Activated naive CD8-positive, alpha-beta T cell treated with anti-CD3 and anti-CD28 coated beads, Interleukin-2, amount 50 U/mL, for 24 hours (primary cell): ENCODE measurements at regions not wholly inside any gene's neighbourhood (a gene's known extent, or its start where the extent isn't known, plus 50 kb on each side); places are given as distances from the start of the nearest gene placed in this dataset.
"Not testable (repeated sequence)": the region's sequence is repeated elsewhere in the genome, so short reads cannot be mapped to it uniquely, and the experiment has no call there.

Experiments
- ATAC-seq: fragments of 150-1000 bp; cut with Tn5 transposase; one replicate; pipeline ENCODE4 v1.10.0; 2021
- DNase-seq: peaks from one replicate; pipeline ENCODE4 v3.0.0; 2021
- H3K27ac Mint-ChIP-seq: one replicate; pipeline ENCODE4 v1.8.0; 2021; ENCODE audit warnings: mild to moderate bottlenecking, mixed read lengths
- H3K27me3 Mint-ChIP-seq: one replicate; pipeline ENCODE4 v1.8.0; 2021; ENCODE audit warnings: mixed read lengths
- H3K36me3 Mint-ChIP-seq: one replicate; pipeline ENCODE4 v1.8.0; 2021; ENCODE audit warnings: low read depth, mixed read lengths
- H3K4me1 Mint-ChIP-seq: one replicate; pipeline ENCODE4 v1.8.0; 2021; ENCODE audit warnings: mixed read lengths
- H3K4me3 Mint-ChIP-seq: one replicate; pipeline ENCODE4 v1.8.0; 2021; ENCODE audit warnings: mild to moderate bottlenecking, moderate library complexity, mixed read lengths
- H3K9me3 Mint-ChIP-seq: one replicate; pipeline ENCODE4 v1.8.0; 2021; ENCODE audit warnings: mixed read lengths

DNA sequence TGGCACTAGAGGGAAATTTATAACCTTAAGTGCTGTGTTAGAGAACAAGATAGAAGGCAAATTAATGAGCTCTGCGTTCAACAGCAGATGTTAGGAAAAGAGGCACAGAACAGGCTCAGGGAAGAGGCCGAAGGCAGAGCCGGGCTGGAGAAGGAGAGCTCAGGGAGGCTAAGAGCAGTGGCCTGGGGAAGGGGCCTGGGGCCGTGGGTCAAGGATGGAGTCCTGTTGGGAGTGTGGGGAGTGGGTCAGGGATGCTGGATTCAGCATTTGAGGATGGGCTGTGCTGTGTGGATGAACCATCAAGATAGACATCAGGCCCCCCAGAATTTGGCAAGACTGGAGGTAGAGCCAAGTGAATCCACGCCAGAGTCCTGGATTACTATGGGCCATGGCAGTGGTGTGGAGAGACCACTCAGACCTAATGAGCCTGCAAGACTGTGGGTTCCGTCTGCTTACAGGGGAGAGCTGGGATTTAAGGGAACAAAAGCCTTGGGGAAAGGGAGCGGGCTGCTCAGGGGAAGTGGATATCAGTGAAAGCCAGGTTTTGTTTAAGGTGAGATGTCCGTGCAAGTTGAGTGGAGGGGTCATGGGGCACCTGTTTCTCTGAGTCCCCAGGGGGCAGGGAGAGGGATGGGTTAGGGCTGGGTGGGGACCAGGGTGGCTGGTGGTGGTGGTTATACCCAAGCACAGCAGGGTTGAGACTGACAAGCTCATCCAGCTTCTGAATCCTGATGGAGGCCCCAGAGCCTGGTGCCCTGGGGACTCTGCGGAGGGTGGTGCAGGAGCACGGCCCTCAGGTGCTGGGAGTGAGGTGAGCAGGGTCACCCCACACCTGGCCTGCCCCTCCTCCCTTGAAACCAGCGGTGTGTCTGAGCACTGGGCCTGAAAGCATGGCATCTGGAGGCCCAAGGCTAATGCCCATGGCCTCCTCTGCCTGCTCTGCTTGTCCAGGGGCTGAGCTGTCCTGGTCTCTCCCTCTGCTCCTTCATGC, 101.7 kb downstream of the BMS1 start:
- no peaks in the 10 kb centered on the region for H3K27me3 Mint-ChIP-seq
- no peaks in the 10 kb centered on the region for H3K4me1 Mint-ChIP-seq
- ATAC-seq (no peak), DNase-seq (no peak)
- no peak overlapping the region for H3K27ac Mint-ChIP-seq
- no peak overlapping the region for H3K4me3 Mint-ChIP-seq
- H3K36me3 Mint-ChIP-seq: no peaks in the 10 kb centered on the region
- H3K9me3 Mint-ChIP-seq: peaks cover 20% of the 10 kb centered on the region

DNA sequence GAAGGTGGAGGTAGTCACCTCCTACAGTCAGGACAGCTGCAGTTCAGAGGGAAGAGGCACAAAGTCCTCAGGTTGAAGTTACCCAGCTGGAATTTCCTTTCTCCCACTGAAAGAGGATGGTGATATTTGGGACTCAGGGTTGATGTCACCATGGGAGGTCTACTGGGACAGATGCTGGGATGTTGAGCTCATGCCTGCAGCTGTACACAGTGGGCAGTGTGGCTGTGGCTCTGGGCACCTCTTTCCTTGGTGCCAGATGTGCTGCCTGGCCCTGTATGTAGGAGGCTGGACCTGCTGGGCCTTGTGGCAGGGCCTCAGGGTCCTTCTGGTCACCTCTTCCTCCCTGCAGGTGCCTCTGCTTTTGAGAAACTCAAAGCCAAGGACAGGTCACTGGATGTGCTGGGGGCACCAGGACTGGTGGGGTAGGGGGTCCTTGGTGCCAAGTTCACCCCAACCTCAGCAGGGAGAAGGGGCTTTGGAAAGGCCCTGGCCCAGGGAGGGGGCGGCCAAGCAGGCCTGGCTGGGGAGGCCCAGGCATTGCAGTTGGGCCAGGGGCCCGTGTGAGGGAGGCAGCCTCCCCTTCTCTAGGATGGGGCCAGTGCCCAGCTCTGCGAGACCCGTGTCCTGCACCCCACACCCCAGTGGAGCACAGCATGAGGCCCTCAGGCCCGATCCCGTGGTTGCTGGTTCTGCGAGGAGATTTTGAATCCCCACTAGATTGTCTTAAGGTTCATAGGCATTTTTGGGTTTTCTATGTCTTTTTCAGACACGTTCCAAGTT, 103.1 kb downstream of the BMS1 start:
- H3K27me3 Mint-ChIP-seq: no peaks in the 10 kb centered on the region
- no peaks in the 10 kb centered on the region for H3K36me3 Mint-ChIP-seq
- no peak overlapping the region for H3K27ac Mint-ChIP-seq
- DNase-seq (no peak), ATAC-seq (no peak)
- H3K9me3 Mint-ChIP-seq: peaks cover 20% of the 10 kb centered on the region
- H3K4me3 Mint-ChIP-seq: no peak overlapping the region
- H3K4me1 Mint-ChIP-seq: no peaks in the 10 kb centered on the region

DNA sequence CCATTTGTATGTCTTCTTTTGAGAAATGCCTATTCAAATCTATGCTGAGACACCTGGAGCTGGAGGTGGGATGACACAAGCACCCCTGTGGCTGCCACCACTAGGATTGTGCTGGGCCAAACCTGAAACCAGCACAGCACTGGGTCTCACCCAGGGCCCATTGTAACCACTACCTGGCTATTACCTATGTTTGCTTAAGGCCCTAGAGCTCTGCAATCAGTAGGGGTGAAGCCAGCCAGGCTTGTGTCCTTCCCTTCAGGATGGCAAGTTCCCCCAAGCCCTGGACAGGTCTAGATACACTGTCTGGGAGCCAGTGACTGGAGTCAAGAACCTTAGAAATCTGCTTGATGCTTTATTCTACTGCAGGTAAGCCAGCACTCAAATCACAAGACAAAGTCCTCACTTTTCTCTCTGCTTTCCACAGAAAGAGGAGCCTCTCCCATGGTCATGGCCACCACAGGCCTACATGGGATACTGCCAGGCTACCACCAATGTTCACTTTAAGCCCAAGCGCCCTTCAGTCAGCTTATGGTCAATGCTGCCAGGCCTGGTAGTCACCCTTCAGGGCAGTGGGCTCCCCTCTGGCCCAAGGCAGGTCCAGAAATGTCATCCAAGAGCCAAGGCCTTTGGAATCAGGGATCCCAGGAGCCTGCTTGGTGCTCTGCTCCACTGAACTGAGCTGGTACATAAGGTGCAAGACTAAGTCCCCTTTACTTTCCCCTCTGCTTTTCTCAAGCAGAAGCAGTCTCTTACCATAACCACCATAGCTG, 105.3 kb downstream of the BMS1 start:
- Mint-ChIP-seq H3K4me3 (no peak overlapping the region), H3K4me1 (no peaks in the 10 kb centered on the region), H3K9me3 (peaks cover 4% of the 10 kb centered on the region)

DNA sequence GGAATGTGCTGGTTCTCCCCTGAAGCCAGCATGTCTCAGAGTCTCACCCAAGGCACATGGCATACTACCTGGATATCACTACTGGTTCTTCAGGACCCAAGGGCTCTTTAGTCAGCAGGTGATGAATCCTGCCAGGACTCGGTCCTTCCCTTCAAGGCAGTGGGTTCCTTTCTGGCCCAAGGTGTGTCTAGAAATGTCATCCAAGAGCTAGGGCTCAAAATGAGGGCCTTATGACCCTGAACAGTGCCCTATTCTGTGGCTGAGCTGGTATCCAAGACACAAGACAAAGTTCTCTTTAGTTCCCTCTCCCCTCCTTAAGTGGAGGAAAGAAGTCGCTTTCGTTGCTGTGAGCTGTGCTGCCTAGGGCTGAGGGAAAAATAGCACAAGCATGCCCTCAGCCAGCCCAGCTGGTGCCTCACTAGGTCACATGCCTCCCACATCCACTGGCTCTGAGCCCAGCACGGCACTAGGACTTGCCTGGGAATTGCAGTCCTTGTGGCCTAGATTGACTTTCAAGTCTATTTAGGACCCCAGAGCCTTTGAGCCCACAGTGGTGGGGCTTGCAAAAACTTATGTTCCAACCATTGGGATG, 106.0 kb downstream of the BMS1 start:
- no peak overlapping the region for H3K4me3 Mint-ChIP-seq
- no peak overlapping the region for H3K27ac Mint-ChIP-seq
- DNase-seq (no peak), ATAC-seq (no peak)
- H3K9me3 Mint-ChIP-seq: peaks cover 4% of the 10 kb centered on the region
- H3K27me3 Mint-ChIP-seq: peaks cover 3% of the 10 kb centered on the region
- H3K4me1 Mint-ChIP-seq: no peaks in the 10 kb centered on the region
- no peaks in the 10 kb centered on the region for H3K36me3 Mint-ChIP-seq

More for the DNA sequence above, 105.3 kb downstream of the BMS1 start:
- no peak for DNase-seq
- Mint-ChIP-seq H3K27ac (no peak overlapping the region), H3K36me3 (no peaks in the 10 kb centered on the region), H3K27me3 (peaks cover 3% of the 10 kb centered on the region)
- ATAC-seq: no peak

DNA sequence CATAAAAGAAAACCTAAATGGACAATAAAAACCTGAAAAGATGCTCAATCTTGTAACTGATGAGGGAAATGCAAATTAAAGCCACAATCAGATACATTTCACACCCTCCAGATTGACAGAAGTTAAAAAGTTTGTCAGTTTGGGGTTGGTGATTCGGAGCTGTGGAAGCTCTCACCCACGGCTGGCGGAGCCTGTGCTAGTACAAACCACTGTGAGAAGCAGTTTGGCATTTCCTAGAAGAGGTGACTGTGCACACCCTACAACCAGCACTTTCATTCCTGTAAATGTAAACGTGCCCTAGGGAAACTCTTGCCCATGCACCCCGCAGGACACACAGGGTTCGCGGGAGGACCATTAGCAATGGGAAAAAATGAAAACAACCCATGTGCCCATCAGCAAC, 114.1 kb downstream of the BMS1 start:
- Mint-ChIP-seq H3K36me3 (peaks cover 6% of the 10 kb centered on the region), H3K4me3 (no peak overlapping the region), H3K4me1 (peaks cover 5% of the 10 kb centered on the region), H3K9me3 (peaks cover 11% of the 10 kb centered on the region), H3K27ac (no peak overlapping the region), H3K27me3 (peaks cover 36% of the 10 kb centered on the region)
- DNase-seq (no peak), ATAC-seq (peak; percentile 72)

DNA sequence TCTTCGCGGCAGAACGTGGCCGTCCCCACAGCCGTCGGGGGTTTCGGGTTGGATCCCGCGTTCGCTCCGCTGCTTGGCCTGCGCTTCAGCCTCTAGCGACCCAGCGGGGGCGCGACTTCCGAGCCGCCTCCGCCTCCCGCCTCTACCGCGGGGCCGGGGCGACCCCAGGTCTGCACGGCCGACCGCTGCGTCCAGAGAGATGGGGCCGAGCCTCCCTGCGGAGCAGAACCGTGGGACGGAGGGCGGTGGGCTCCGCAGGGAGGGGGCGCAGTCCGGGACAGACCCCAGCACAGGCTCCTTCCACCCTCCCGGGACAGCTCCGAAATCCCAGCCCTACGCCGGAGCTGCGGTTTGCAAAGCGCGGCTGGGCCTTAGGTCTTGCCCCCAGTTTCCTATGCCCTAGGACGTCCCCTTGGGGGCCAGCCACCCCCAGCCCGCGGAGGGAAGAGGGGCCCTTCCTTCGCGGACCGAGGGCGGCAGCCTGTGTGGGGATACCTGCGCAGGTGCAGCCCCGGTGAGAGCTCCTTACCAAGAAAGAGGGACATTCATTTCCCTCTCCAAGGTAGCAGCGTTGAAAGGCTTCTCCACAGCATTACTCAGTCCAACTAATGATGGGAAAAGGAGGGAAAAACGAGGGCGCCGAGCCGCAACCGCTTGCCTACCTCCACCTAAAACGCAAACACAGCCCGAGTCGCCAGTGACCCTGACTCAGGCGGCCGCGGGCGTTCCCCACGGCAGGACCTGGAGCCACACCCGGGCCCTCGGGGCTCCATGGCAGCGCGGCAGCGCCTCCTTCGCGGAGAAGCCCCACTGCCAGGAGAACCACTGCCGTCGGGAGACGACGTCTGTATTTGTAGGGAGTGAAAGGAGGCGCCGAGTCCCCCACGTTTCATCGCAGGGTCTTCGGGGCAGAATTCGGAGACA, 115.7 kb downstream of the BMS1 start:
- ATAC-seq: no peak
- no peak overlapping the region for H3K4me3 Mint-ChIP-seq

DNA sequence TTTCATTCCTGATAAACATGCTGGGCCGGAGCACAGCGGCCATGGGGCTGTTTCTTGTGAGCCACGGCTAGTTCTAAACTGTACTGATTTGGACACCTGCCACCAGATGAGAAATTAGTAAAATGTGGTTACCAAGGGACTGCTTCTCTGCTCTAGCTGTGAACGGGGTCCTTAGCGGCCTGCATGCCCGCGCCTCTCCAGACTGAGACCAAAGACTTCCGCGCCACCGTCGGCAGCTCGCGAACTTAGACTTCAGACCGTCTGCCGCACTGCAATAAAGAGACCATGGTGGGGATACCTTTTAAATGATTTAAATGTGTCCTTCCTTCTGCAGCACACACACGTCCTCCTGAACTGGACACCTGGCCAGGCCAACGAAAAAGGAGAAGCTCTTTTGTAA, 116.4 kb downstream of the BMS1 start:
- Mint-ChIP-seq H3K9me3 (peaks cover 11% of the 10 kb centered on the region), H3K4me3 (no peak overlapping the region)
- DNase-seq: no peak

More for the DNA sequence above, 115.7 kb downstream of the BMS1 start:
- Mint-ChIP-seq H3K36me3 (peaks cover 6% of the 10 kb centered on the region), H3K27me3 (peaks cover 41% of the 10 kb centered on the region), H3K4me1 (peaks cover 5% of the 10 kb centered on the region), H3K27ac (no peak overlapping the region), H3K9me3 (peaks cover 11% of the 10 kb centered on the region)
- DNase-seq: no peak

DNA sequence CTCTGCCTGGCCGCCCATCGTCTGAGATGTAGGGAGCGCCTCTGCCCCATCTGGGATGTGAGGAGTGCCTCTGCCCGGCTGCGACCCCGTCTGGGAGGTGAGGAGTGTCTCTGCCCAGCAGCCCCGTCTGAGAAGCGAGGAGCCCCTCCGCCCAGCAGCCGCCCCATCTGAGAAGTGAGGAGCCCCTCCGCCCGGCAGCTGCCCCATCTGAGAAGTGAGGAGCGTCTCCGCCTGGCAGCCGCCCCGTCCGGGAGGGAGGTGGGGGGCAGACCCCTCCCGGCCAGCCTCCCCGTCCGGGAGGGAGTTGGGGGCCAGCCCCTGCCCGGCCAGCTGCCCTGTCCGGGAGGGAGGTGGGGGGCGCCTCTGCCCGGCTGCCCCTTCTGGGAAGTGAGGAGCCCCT, 117.8 kb downstream of the BMS1 start:
- H3K9me3 Mint-ChIP-seq: peaks cover 11% of the 10 kb centered on the region
- H3K4me3 Mint-ChIP-seq, H3K4me1 Mint-ChIP-seq, DNase-seq, H3K36me3 Mint-ChIP-seq, ATAC-seq, H3K27ac Mint-ChIP-seq: not testable (repeated sequence)
- H3K27me3 Mint-ChIP-seq: peaks cover 35% of the 10 kb centered on the region

More for the DNA sequence above, 116.4 kb downstream of the BMS1 start:
- H3K27ac Mint-ChIP-seq: no peak overlapping the region
- peaks cover 6% of the 10 kb centered on the region for H3K36me3 Mint-ChIP-seq
- peaks cover 41% of the 10 kb centered on the region for H3K27me3 Mint-ChIP-seq
- H3K4me1 Mint-ChIP-seq: peaks cover 5% of the 10 kb centered on the region
- ATAC-seq: no peak

DNA sequence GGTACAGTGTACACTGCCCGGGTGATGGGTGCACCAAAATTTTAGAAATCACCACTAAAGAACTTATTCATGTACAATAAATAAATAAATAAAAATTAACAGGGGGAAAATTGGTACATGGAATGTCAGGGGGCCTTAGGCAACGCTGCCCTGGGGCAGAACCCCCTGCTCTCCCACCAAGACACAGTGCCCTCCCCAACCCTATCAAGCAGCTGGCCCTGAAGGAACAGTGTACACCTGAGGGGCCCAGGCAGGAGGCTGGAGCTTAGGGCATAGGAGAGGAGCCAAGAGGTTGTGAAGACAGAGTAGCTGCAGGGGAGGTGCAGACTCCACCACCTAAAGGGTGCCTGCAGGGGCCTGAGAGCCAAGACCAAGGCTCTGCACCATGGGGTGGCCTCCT, 128.8 kb downstream of the BMS1 start:
- Mint-ChIP-seq H3K27me3 (no peaks in the 10 kb centered on the region), H3K9me3 (peaks cover 28% of the 10 kb centered on the region), H3K4me3 (no peak overlapping the region), H3K27ac (no peak overlapping the region), H3K36me3 (no peaks in the 10 kb centered on the region), H3K4me1 (no peaks in the 10 kb centered on the region)
- no peak for ATAC-seq
- no peak for DNase-seq

DNA sequence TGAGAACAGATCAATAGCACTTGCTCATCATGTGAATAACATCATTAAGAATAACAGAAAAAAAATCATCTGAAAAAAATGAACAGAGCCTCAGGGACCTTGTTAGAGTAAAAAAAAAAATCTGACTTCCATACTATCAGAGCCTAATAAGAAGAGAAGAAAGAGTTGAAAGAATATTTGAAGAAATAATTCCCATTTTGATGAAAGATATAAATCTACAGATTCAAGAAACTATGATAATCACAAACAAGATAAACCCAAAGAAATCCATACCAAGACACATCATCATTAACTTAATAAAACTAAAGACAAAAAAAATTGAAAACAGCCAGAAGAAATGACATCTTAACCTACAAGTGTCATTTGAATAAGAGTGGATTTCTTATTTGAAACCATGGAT, 134.4 kb downstream of the BMS1 start:
- DNase-seq: no peak
- Mint-ChIP-seq H3K27ac (no peak overlapping the region), H3K27me3 (no peaks in the 10 kb centered on the region), H3K9me3 (peaks cover 36% of the 10 kb centered on the region), H3K4me1 (no peaks in the 10 kb centered on the region), H3K36me3 (no peaks in the 10 kb centered on the region), H3K4me3 (no peak overlapping the region)
- no peak for ATAC-seq

DNA sequence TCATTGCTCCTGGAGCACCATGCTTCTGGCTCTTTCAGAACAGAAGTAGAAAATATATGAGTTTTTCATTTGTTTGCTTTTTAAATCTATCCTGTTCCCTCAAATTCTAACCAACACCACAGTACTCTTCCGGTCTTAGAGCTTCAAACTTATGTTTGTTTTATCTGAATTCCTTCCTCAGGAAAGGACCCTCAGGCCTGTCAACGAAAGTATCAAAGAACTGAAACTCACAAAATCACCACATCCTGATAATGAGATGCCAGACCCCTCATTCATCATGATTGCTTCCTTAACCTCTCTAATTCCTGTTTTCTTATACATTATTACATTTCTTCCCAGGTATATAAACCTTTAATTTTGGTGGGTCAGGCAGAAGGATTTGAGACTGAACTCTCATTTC, 135.2 kb downstream of the BMS1 start:
- Mint-ChIP-seq H3K9me3 (peaks cover 36% of the 10 kb centered on the region), H3K27me3 (no peaks in the 10 kb centered on the region), H3K4me1 (no peaks in the 10 kb centered on the region), H3K36me3 (no peaks in the 10 kb centered on the region), H3K4me3 (no peak overlapping the region), H3K27ac (no peak overlapping the region)
- DNase-seq (no peak), ATAC-seq (no peak)

DNA sequence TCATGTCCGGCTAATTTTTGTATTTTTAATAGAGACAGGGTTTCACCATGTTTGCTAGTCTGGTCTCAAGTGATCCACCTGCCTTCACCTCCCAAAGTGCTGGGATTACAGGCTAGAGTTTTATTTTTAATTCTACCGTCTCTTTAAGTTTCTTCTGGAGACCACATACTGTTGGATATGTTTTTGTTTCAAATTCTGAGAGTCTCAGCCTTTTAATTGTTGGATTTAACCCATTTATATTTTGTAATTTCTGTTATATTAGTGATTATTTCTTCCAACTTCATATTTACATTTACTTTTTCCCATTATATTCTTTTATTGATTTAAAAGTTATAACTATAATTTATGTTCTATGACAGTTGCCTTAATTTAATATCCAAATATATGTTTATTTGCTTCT, 139.4 kb downstream of the BMS1 start:
- H3K36me3 Mint-ChIP-seq: no peaks in the 10 kb centered on the region
- DNase-seq: no peak
- no peak overlapping the region for H3K4me3 Mint-ChIP-seq
- no peak overlapping the region for H3K27ac Mint-ChIP-seq
- no peaks in the 10 kb centered on the region for H3K4me1 Mint-ChIP-seq
- ATAC-seq: no peak
- H3K9me3 Mint-ChIP-seq: peaks cover 19% of the 10 kb centered on the region
- peaks cover under 1% of the 10 kb centered on the region for H3K27me3 Mint-ChIP-seq

DNA sequence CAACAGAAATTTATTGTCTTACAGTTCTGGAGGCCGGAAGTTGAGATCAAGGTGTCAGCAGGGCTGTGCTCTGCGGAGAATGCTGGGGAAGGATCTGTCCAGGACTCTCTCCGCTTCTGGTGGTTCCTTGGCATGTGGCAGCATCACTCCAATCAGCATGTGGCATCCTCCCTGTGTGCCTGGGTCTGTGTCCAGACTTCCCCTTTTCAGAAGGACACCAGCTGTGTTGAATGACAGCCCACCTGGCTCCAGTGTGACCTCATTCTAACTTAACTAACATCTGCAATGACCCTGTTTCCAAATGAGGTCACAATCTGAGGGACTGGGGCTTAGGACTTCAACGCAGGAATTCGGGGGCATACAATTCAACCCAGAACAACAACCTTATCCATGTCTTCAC, 141.9 kb downstream of the BMS1 start:
- ATAC-seq (no peak), DNase-seq (no peak)
- no peaks in the 10 kb centered on the region for H3K36me3 Mint-ChIP-seq
- H3K9me3 Mint-ChIP-seq: peaks cover 4% of the 10 kb centered on the region
- H3K4me3 Mint-ChIP-seq: no peak overlapping the region
- H3K4me1 Mint-ChIP-seq: no peaks in the 10 kb centered on the region
- H3K27ac Mint-ChIP-seq: no peak overlapping the region
- peaks cover 4% of the 10 kb centered on the region for H3K27me3 Mint-ChIP-seq
